Kidney epithelial cell (primary cell): ENCODE measurements at regions not wholly inside any gene's neighbourhood (a gene's known extent, or its start where the extent isn't known, plus 50 kb on each side); places are given as distances from the start of the nearest gene placed in this dataset.
A peak's percentile ranks its signal among the peaks of the same experiment; 100 is the strongest.

ENCODE experiments used
- DNase-seq: peaks from one replicate; pipeline ENCODE4 v3.0.0-alpha.2; 2010; ENCODE audit warnings: low read depth
- H3K27me3 ChIP-seq: 2 replicates; pipeline ENCODE4 v1.6.0; 2011; ENCODE audit warnings: low read length; ENCODE audit not compliant: control insufficient read depth, insufficient read depth
- H3K36me3 ChIP-seq: 2 replicates; pipeline ENCODE4 v1.5.1; 2011; ENCODE audit warnings: low read length; ENCODE audit not compliant: control insufficient read depth, insufficient read depth
- H3K4me3 ChIP-seq: 2 replicates; pipeline ENCODE4 v1.5.1; 2011; ENCODE audit warnings: low read depth, mild to moderate bottlenecking, control low read depth, low read length
- TF ChIP-seq, protein P1 (sequence below): IDR thresholded peaks from 2 replicates; pipeline ENCODE4 v1.5.1; 2011; ENCODE audit warnings: mild to moderate bottlenecking, moderate library complexity, low read length, control low read depth, inconsistent platforms; ENCODE audit not compliant: insufficient read depth, poor library complexity, severe bottlenecking

DNA sequence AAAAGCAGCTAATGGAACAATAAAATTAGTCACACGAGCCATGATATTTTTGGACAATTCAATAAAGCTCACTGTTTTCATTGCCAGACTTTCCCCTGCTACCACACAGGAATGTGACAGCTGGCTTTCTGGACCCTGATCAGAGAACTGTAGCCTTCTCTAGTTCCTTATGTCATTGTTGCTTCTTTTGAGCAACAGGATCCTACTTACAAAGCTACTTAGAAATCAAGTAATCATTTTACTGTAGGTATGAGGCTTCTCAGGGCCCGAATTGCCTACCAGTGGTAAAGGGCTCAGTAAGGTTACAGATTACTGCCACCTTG lies 94.3 kb upstream of the AADACL2 start:
- Histone ChIP-seq H3K36me3 (no peaks in the 10 kb centered on the region), H3K4me3 (no peak overlapping the region), H3K27me3 (no peaks in the 10 kb centered on the region)
- TF ChIP-seq, protein P1, sequence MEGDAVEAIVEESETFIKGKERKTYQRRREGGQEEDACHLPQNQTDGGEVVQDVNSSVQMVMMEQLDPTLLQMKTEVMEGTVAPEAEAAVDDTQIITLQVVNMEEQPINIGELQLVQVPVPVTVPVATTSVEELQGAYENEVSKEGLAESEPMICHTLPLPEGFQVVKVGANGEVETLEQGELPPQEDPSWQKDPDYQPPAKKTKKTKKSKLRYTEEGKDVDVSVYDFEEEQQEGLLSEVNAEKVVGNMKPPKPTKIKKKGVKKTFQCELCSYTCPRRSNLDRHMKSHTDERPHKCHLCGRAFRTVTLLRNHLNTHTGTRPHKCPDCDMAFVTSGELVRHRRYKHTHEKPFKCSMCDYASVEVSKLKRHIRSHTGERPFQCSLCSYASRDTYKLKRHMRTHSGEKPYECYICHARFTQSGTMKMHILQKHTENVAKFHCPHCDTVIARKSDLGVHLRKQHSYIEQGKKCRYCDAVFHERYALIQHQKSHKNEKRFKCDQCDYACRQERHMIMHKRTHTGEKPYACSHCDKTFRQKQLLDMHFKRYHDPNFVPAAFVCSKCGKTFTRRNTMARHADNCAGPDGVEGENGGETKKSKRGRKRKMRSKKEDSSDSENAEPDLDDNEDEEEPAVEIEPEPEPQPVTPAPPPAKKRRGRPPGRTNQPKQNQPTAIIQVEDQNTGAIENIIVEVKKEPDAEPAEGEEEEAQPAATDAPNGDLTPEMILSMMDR = no peak
- DNase-seq = no peak

DNA sequence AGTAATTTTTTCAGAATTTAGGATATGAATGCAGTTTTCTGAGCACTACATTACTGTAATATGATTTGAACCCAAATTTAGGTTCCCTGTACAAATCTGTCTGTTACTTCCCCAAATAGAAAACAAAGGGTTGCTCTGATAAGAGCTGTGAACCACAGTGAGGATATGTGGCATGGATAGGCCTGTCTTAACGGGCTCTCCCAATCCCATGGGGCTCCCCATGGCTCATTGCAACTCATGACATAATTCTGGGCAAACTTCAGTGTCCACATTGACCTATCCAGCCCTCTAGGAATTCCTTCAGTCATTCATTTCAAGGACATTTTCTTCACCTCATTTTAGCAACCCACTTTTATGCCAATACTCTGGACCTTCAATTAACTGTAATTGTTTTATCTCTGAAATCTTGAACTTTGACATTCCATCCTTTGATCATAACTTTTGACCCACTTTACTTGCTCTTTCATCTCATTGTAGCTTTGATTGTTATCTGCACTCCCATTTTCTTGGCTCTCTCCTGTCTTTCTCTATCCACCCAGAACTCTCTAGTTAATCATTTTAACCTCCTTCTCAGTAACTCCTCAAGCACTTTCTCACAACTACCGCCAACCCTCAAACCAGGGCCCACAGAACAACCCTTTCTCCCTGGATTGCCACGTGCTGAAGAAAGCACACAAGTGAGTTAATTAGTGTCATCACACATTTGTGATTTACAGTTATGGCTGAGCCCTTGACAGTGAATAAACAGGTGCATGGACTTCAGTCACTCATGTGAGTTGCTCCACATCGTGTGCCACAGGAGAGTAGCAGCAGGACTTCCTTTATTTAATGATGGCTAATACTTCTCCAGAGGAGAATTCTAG lies 94.9 kb upstream of the AADACL2 start:
- Histone ChIP-seq H3K36me3 (no peaks in the 10 kb centered on the region), H3K4me3 (no peak overlapping the region), H3K27me3 (no peaks in the 10 kb centered on the region)
- DNase-seq = no peak
- TF ChIP-seq, protein P1 = no peak

DNA sequence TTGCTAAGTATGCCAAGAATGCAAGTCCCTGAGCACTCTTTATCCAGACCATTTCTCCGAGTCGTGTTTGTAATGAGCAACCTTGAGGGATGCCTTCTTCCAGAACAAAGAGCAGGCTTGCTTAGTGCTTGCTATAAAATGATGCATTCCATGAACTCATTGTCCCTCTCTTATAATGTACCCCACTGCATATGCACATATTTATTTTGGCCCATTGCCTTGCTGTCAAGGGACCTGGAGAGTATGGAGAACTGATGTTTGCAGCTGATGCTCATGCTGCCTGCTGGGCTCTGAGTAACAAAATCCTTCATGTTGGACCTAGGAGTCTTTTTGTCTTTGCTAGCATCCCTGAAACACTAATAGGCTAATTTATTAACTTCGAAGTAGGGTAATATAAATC lies 97.8 kb upstream of the AADACL2 start:
- Histone ChIP-seq H3K4me3 (no peak overlapping the region), H3K36me3 (no peaks in the 10 kb centered on the region), H3K27me3 (no peaks in the 10 kb centered on the region)
- TF ChIP-seq, protein P1 = no peak
- no peak for DNase-seq

DNA sequence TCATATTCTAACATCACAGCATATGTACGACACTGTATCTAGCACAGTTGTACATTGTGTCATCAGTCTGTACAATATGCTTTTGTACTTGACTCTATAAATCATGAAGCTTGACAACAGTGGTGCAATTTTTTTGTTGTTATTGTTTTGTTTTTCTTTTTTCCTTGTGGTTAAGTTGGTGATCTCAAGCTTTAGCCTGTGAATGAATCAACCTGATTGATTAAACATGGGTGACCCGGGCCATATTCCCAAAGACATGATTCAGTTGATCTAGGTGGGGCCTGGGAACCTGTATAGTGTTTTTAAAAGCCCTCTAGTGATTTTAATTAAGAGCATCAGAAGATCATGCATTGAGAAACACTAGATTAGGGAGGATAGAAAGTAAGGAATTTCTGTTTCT lies 101.8 kb upstream of the AADACL2 start:
- DNase-seq = no peak
- no peaks in the 10 kb centered on the region for H3K36me3 ChIP-seq

DNA sequence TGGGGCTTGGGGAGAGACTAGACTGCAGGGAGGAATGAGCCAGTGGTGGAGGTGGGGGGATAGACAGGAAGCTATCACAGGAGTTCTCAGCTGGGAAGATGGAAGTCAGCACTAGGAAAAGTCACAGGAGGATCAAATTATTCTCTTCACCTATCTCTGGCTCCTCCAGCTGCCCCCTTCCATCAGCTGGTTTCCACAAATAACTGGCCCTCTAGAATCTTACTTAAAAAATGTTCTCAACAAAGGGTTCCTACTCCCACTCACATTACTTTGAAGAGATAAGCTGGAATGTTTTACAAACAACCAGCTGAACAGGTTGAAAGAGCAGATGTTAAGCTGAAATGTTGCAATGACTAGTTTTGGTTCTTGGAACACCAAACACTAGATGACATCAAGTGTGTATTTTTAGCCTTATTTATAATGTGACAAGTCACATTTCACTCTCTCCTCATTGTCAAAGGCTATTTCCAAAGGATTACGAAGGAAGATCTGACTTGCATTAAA lies 102.7 kb upstream of the AADACL2 start:
- DNase-seq = peak; percentile 21
- Histone ChIP-seq H3K4me3 (no peak overlapping the region), H3K27me3 (no peaks in the 10 kb centered on the region), H3K36me3 (no peaks in the 10 kb centered on the region)
- TF ChIP-seq, protein P1 = no peak

More for the DNA sequence above, 101.8 kb upstream of the AADACL2 start:
- H3K4me3 ChIP-seq = no peak overlapping the region
- TF ChIP-seq, protein P1 = no peak
- H3K27me3 ChIP-seq = no peaks in the 10 kb centered on the region

DNA sequence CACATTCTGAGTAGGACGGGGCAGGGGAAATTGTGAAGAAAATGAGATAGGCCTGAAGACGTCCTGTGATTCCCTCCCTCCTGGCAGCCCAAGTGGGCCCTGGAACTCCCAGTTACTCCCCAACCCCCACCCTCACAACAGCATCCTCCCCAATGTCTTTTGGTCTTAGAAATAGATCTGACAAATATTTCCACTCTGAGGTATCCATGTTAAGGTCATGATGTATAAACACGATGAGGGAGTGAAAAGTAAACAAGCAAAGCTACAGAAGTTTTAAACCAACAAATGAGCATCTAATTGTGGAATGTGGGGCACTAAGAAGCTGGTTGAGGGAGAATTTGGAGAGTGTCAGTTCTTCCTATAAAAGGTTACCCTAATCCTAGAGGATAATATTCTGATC lies 103.7 kb upstream of the AADACL2 start:
- TF ChIP-seq, protein P1 = no peak
- Histone ChIP-seq H3K36me3 (no peaks in the 10 kb centered on the region), H3K4me3 (no peak overlapping the region), H3K27me3 (no peaks in the 10 kb centered on the region)
- no peak for DNase-seq
